HCT116 (cell line): ENCODE measurements at regions not wholly inside any gene's neighbourhood (a gene's known extent, or its start where the extent isn't known, plus 50 kb on each side); places are given as distances from the start of the nearest gene placed in this dataset.

Experiments used
- ATAC-seq: fragments of 200-7000 bp; cut with Tn5 transposase; 2 replicates; pipeline ENCODE4 v1.9.1; 2020; ENCODE audit warnings: mild to moderate bottlenecking, moderate library complexity
- BruUV-seq: library from RNA; stranded (reverse); fragments of 400-500 nt; replicated peaks from 2 replicates; lab custom pipeline; 2021; lab: Mats Ljungman, UMichigan
- CTCF ChIA-PET: fragments of 300-600 bp; sonication (Branson Sonifier 250); formaldehyde crosslinking; loops from one replicate; lab custom pipeline; 2021; ENCODE audit warnings: antibody characterized with exemption; lab: Charles Lee
- POLR2A ChIA-PET: fragments of 300-600, 350-600 bp; sonication (Branson Sonifier 250); formaldehyde crosslinking; loops from one replicate; lab custom pipeline; 2021; ENCODE audit warnings: antibody characterized with exemption; lab: Charles Lee
- RAD21 ChIA-PET, 2 experiments: fragments of 300-600 bp; sonication (Branson Sonifier 250); formaldehyde crosslinking; loops; one replicate each; lab custom pipeline; 2023; ENCODE audit warnings: low total read pairs in 2 of 2; ENCODE audit not compliant: uncharacterized antibody in 2 of 2, unreplicated experiment in 2 of 2, low non-redundant PET in 1 of 2; lab: Charles Lee
- DNase-seq: peaks from one replicate; pipeline ENCODE4 v3.0.0-alpha.2; 2010; ENCODE audit warnings: low read depth, low spot score
- H2AFZ ChIP-seq: fragments of 200-600 bp; shearing (Covaris generic), sonication (generic); 2 replicates; pipeline ENCODE4 v1.6.1; 2017; ENCODE audit warnings: low read depth, mixed run types, mixed read lengths, antibody characterized with exemption, low read length; ENCODE audit not compliant: poor library complexity, severe bottlenecking
- H3K27ac ChIP-seq: 2 replicates; pipeline ENCODE4 v1.5.1; 2012; ENCODE audit warnings: low read depth, low read length
- H3K27me3 ChIP-seq: fragments of 200-600 bp; sonication (generic); 2 replicates; pipeline ENCODE4 v1.6.1; 2016; ENCODE audit warnings: mixed run types, low read length, mixed read lengths; ENCODE audit not compliant: insufficient read depth
- H3K36me3 ChIP-seq, 2 experiments: fragments of 200-500 bp in 1 of 2; fragments of 200-600 bp in 1 of 2; sonication (Bioruptor generic) in 1 of 2; sonication (generic) in 1 of 2; 2 replicates each; pipeline versions ENCODE4 v1.5.1 to v1.6.1; 2014 to 2016; ENCODE audit warnings: low read length in 2 of 2, inconsistent platforms in 1 of 2, mixed read lengths in 1 of 2, mixed run types in 1 of 2; ENCODE audit not compliant: insufficient read depth in 2 of 2, control insufficient read depth in 1 of 2
- H3K4me1 ChIP-seq, 2 experiments: fragments of 200-600 bp in 1 of 2; sonication (generic) in 1 of 2; 2 replicates each; pipeline versions ENCODE4 v1.5.1 to v1.6.1; 2012 to 2017; ENCODE audit warnings: low read length in 2 of 2, inconsistent platforms in 1 of 2, mild to moderate bottlenecking in 1 of 2, mixed read lengths in 1 of 2, mixed run types in 1 of 2, moderate library complexity in 1 of 2; ENCODE audit not compliant: insufficient read depth in 2 of 2, control insufficient read depth in 1 of 2
- H3K4me2 ChIP-seq: fragments of 200-600 bp; sonication (generic); 2 replicates; pipeline ENCODE4 v1.6.1; 2017; ENCODE audit warnings: mixed run types, low read length, mixed read lengths
- H3K4me3 ChIP-seq, 2 experiments: fragments of 200-600 bp in 1 of 2; sonication (generic) in 1 of 2; replicated peaks in 1 of 2; 2 replicates each; pipeline ENCODE4 v1.5.1; 2011 to 2016; ENCODE audit warnings: low read length in 2 of 2, control low read depth in 1 of 2, low read depth in 1 of 2, mild to moderate bottlenecking in 1 of 2, mixed read lengths in 1 of 2, mixed run types in 1 of 2
- H3K79me2 ChIP-seq: fragments of 200-600 bp; sonication (generic); 2 replicates; pipeline ENCODE4 v1.6.1; 2017; ENCODE audit warnings: mild to moderate bottlenecking, mixed run types, low read length, moderate library complexity, mixed read lengths; ENCODE audit not compliant: insufficient read depth
- H3K9ac ChIP-seq: fragments of 200-600 bp; sonication (generic); 2 replicates; pipeline ENCODE4 v1.6.1; 2016; ENCODE audit warnings: low read length, mixed read lengths
- H3K9me2 ChIP-seq: fragments of 200-600 bp; sonication (generic), shearing (Covaris generic); 2 replicates; pipeline ENCODE4 v1.6.1; 2017; ENCODE audit warnings: mixed run types, mild to moderate bottlenecking, moderate library complexity; ENCODE audit not compliant: insufficient read depth
- H3K9me3 ChIP-seq, 2 experiments: fragments of 200-500 bp in 1 of 2; fragments of 200-600 bp in 1 of 2; sonication (Bioruptor generic) in 1 of 2; sonication (generic) in 1 of 2; 2 replicates each; pipeline ENCODE4 v1.6.1; 2014 to 2017; ENCODE audit warnings: low read length in 2 of 2, mixed read lengths in 2 of 2, inconsistent platforms in 1 of 2, low read depth in 1 of 2, mild to moderate bottlenecking in 1 of 2, mixed run types in 1 of 2, moderate library complexity in 1 of 2; ENCODE audit not compliant: control insufficient read depth in 1 of 2, insufficient read depth in 1 of 2
- H4K20me1 ChIP-seq: fragments of 200-600 bp; sonication (generic), shearing (Covaris generic); 2 replicates; pipeline ENCODE4 v1.6.1; 2017; ENCODE audit warnings: mixed run types, mild to moderate bottlenecking, moderate library complexity; ENCODE audit not compliant: insufficient read depth
- CBX3 ChIP-seq: IDR thresholded peaks from 2 replicates; pipeline ENCODE4 v1.6.1; 2012; ENCODE audit warnings: low read depth
- EGR1 ChIP-seq: IDR thresholded peaks from 2 replicates; pipeline ENCODE4 v1.6.1; 2012; ENCODE audit warnings: low read depth
- RAD21 ChIP-seq: IDR thresholded peaks from 2 replicates; pipeline ENCODE4 v1.6.1; 2012; ENCODE audit warnings: low read depth, mild to moderate bottlenecking
- SP1 ChIP-seq: IDR thresholded peaks from 2 replicates; pipeline ENCODE4 v1.6.1; 2012; ENCODE audit warnings: low read depth
- SRF ChIP-seq: IDR thresholded peaks from 2 replicates; pipeline ENCODE4 v1.6.1; 2012; ENCODE audit warnings: low read depth
- YY1 ChIP-seq: IDR thresholded peaks from 2 replicates; pipeline ENCODE4 v1.6.1; 2011; ENCODE audit warnings: low read length, low read depth, moderate library complexity, mild to moderate bottlenecking; ENCODE audit not compliant: insufficient replicate concordance; ENCODE audit errors: extremely low read depth
- ZFX ChIP-seq: fragments of 450-650 bp; IDR thresholded peaks from 2 replicates; pipeline ENCODE4 v1.6.1; 2017
- ZNF274 ChIP-seq: fragments of 200-500 bp; sonication (Bioruptor generic); IDR thresholded peaks from 2 replicates; pipeline ENCODE4 v1.6.1; 2014; ENCODE audit warnings: mild to moderate bottlenecking, low read depth, low read length, inconsistent platforms
- intact Hi-C: fragments of 100-400 bp; cut with micrococcal nuclease; formaldehyde crosslinking; loops from 2 replicates; pipeline ENCODE4 v1.10.0; 2022

DNA sequence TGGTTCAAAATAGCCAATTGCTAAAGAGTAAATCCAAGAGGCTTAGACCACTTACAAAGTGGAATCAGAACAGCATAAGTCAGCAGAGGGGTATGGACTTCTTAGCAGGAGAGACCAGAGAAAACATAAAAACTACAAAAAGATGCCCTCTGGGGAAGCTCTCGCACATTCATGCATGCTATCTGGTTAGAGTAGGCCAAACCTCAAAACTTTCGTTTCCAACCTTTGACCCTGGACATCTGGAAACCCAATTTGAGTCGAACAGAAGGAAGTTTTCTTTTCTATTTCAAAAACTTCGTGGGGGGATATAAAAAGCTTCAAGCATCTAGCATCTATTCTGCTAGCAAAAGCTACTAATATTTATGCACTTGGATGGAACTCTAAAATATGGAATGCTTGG, 523.9 kb upstream of the AGTR1 start:
- no peak for TF ChIP-seq RAD21
- TF ChIP-seq CBX3: no peak
- no peak for TF ChIP-seq YY1
- TF ChIP-seq ZNF274: no peak
- no peak for TF ChIP-seq SP1
- TF ChIP-seq EGR1: no peak
- Histone ChIP-seq H2AFZ (no peak overlapping the region), H3K4me2 (no peak overlapping the region), H3K9ac (no peak overlapping the region), H3K4me1 (no peaks in the 10 kb centered on the region), H3K4me3 (no peak overlapping the region), H3K9me3 (no peaks in the 10 kb centered on the region), H3K9me2 (no peaks in the 10 kb centered on the region), H3K27ac (no peak overlapping the region), H4K20me1 (no peaks in the 10 kb centered on the region), H3K79me2 (no peaks in the 10 kb centered on the region), H3K36me3 (no peaks in the 10 kb centered on the region), H3K27me3 (no peaks in the 10 kb centered on the region)
- DNase-seq: no peak
- intact Hi-C loops: no loop called here
- ChIA-PET RAD21 (no interaction called here), POLR2A (no interaction called here), CTCF (no interaction called here)
- no peak for ATAC-seq
- BruUV-seq: no TSS peak

DNA sequence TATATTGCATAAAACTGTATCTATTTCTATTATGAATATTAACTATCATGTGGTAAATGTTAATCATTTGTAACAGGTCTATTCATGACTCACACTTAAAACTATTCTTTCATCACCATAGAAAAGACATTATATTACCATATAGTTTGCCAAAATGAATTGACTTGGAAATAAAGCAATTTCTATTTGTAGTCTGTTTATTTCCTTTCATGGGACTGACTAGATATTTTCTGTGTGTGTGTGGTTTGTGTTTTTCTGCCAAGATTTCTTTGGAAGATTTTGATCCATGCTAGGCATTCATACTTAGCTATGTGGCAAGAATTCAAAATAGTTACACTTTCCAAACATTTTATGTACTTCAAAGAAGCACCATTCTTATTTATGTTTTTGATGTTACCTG, 522.5 kb upstream of the AGTR1 start:
- H3K36me3 ChIP-seq: no peaks in the 10 kb centered on the region
- H3K79me2 ChIP-seq: no peaks in the 10 kb centered on the region
- H4K20me1 ChIP-seq: no peaks in the 10 kb centered on the region
- no peaks in the 10 kb centered on the region for H3K9me2 ChIP-seq
- no peaks in the 10 kb centered on the region for H3K4me1 ChIP-seq
- TF ChIP-seq SRF: no peak
- no peak for TF ChIP-seq ZFX
- no peak overlapping the region for H3K27ac ChIP-seq
- no TSS peak for BruUV-seq
- no peak overlapping the region for H3K4me2 ChIP-seq
- no peaks in the 10 kb centered on the region for H3K9me3 ChIP-seq
- intact Hi-C loops: no loop called here
- ATAC-seq: no peak
- no peak for DNase-seq
- no peak overlapping the region for H3K4me3 ChIP-seq
- no peak overlapping the region for H2AFZ ChIP-seq
- ChIA-PET CTCF (no interaction called here), RAD21 (no interaction called here), POLR2A (no interaction called here)
- H3K27me3 ChIP-seq: no peaks in the 10 kb centered on the region
- no peak overlapping the region for H3K9ac ChIP-seq
